HCT116 (cell line): ENCODE measurements at regions not wholly inside any gene's neighbourhood (a gene's known extent, or its start where the extent isn't known, plus 50 kb on each side); places are given as distances from the start of the nearest gene placed in this dataset.
"Not testable (repeated sequence)": the region's sequence is repeated elsewhere in the genome, so short reads cannot be mapped to it uniquely, and the experiment has no call there.

Experiments used
- ATAC-seq: fragments of 200-7000 bp; cut with Tn5 transposase; 2 replicates; pipeline ENCODE4 v1.9.1; 2020; ENCODE audit warnings: mild to moderate bottlenecking, moderate library complexity
- BruUV-seq: library from RNA; stranded (reverse); fragments of 400-500 nt; replicated peaks from 2 replicates; lab custom pipeline; 2021; lab: Mats Ljungman, UMichigan
- CTCF ChIA-PET: fragments of 300-600 bp; sonication (Branson Sonifier 250); formaldehyde crosslinking; loops from one replicate; lab custom pipeline; 2021; ENCODE audit warnings: antibody characterized with exemption; lab: Charles Lee
- POLR2A ChIA-PET: fragments of 300-600, 350-600 bp; sonication (Branson Sonifier 250); formaldehyde crosslinking; loops from one replicate; lab custom pipeline; 2021; ENCODE audit warnings: antibody characterized with exemption; lab: Charles Lee
- RAD21 ChIA-PET, 2 experiments: fragments of 300-600 bp; sonication (Branson Sonifier 250); formaldehyde crosslinking; loops; one replicate each; lab custom pipeline; 2023; ENCODE audit warnings: low total read pairs in 2 of 2; ENCODE audit not compliant: uncharacterized antibody in 2 of 2, unreplicated experiment in 2 of 2, low non-redundant PET in 1 of 2; lab: Charles Lee
- DNase-seq: peaks from one replicate; pipeline ENCODE4 v3.0.0-alpha.2; 2010; ENCODE audit warnings: low read depth, low spot score
- H2AFZ ChIP-seq: fragments of 200-600 bp; shearing (Covaris generic), sonication (generic); 2 replicates; pipeline ENCODE4 v1.6.1; 2017; ENCODE audit warnings: low read depth, mixed run types, mixed read lengths, antibody characterized with exemption, low read length; ENCODE audit not compliant: poor library complexity, severe bottlenecking
- H3K27ac ChIP-seq: 2 replicates; pipeline ENCODE4 v1.5.1; 2012; ENCODE audit warnings: low read depth, low read length
- H3K27me3 ChIP-seq: fragments of 200-600 bp; sonication (generic); 2 replicates; pipeline ENCODE4 v1.6.1; 2016; ENCODE audit warnings: mixed run types, low read length, mixed read lengths; ENCODE audit not compliant: insufficient read depth
- H3K36me3 ChIP-seq, 2 experiments: fragments of 200-500 bp in 1 of 2; fragments of 200-600 bp in 1 of 2; sonication (Bioruptor generic) in 1 of 2; sonication (generic) in 1 of 2; 2 replicates each; pipeline versions ENCODE4 v1.5.1 to v1.6.1; 2014 to 2016; ENCODE audit warnings: low read length in 2 of 2, inconsistent platforms in 1 of 2, mixed read lengths in 1 of 2, mixed run types in 1 of 2; ENCODE audit not compliant: insufficient read depth in 2 of 2, control insufficient read depth in 1 of 2
- H3K4me1 ChIP-seq, 2 experiments: fragments of 200-600 bp in 1 of 2; sonication (generic) in 1 of 2; 2 replicates each; pipeline versions ENCODE4 v1.5.1 to v1.6.1; 2012 to 2017; ENCODE audit warnings: low read length in 2 of 2, inconsistent platforms in 1 of 2, mild to moderate bottlenecking in 1 of 2, mixed read lengths in 1 of 2, mixed run types in 1 of 2, moderate library complexity in 1 of 2; ENCODE audit not compliant: insufficient read depth in 2 of 2, control insufficient read depth in 1 of 2
- H3K4me2 ChIP-seq: fragments of 200-600 bp; sonication (generic); 2 replicates; pipeline ENCODE4 v1.6.1; 2017; ENCODE audit warnings: mixed run types, low read length, mixed read lengths
- H3K4me3 ChIP-seq, 2 experiments: fragments of 200-600 bp in 1 of 2; sonication (generic) in 1 of 2; replicated peaks in 1 of 2; 2 replicates each; pipeline ENCODE4 v1.5.1; 2011 to 2016; ENCODE audit warnings: low read length in 2 of 2, control low read depth in 1 of 2, low read depth in 1 of 2, mild to moderate bottlenecking in 1 of 2, mixed read lengths in 1 of 2, mixed run types in 1 of 2
- H3K79me2 ChIP-seq: fragments of 200-600 bp; sonication (generic); 2 replicates; pipeline ENCODE4 v1.6.1; 2017; ENCODE audit warnings: mild to moderate bottlenecking, mixed run types, low read length, moderate library complexity, mixed read lengths; ENCODE audit not compliant: insufficient read depth
- H3K9ac ChIP-seq: fragments of 200-600 bp; sonication (generic); 2 replicates; pipeline ENCODE4 v1.6.1; 2016; ENCODE audit warnings: low read length, mixed read lengths
- H3K9me2 ChIP-seq: fragments of 200-600 bp; sonication (generic), shearing (Covaris generic); 2 replicates; pipeline ENCODE4 v1.6.1; 2017; ENCODE audit warnings: mixed run types, mild to moderate bottlenecking, moderate library complexity; ENCODE audit not compliant: insufficient read depth
- H3K9me3 ChIP-seq, 2 experiments: fragments of 200-500 bp in 1 of 2; fragments of 200-600 bp in 1 of 2; sonication (Bioruptor generic) in 1 of 2; sonication (generic) in 1 of 2; 2 replicates each; pipeline ENCODE4 v1.6.1; 2014 to 2017; ENCODE audit warnings: low read length in 2 of 2, mixed read lengths in 2 of 2, inconsistent platforms in 1 of 2, low read depth in 1 of 2, mild to moderate bottlenecking in 1 of 2, mixed run types in 1 of 2, moderate library complexity in 1 of 2; ENCODE audit not compliant: control insufficient read depth in 1 of 2, insufficient read depth in 1 of 2
- H4K20me1 ChIP-seq: fragments of 200-600 bp; sonication (generic), shearing (Covaris generic); 2 replicates; pipeline ENCODE4 v1.6.1; 2017; ENCODE audit warnings: mixed run types, mild to moderate bottlenecking, moderate library complexity; ENCODE audit not compliant: insufficient read depth
- CTCF ChIP-seq, 3 experiments: fragments of 200-600 bp in 1 of 3; sonication (generic) in 1 of 3; IDR thresholded peaks in 2 of 3; conservative IDR thresholded peaks in 1 of 3; 2 replicates each; pipeline ENCODE4 v1.5.1; 2012 to 2017; ENCODE audit warnings: low read depth in 2 of 3, low read length in 2 of 3, antibody characterized with exemption in 1 of 3, borderline replicate concordance in 1 of 3, control low read depth in 1 of 3, mild to moderate bottlenecking in 1 of 3, mixed read lengths in 1 of 3, mixed run types in 1 of 3, moderate library complexity in 1 of 3; ENCODE audit not compliant: insufficient read depth in 1 of 3
- EGR1 ChIP-seq: IDR thresholded peaks from 2 replicates; pipeline ENCODE4 v1.6.1; 2012; ENCODE audit warnings: low read depth
- EZH2 ChIP-seq: fragments of 200-600 bp; sonication (generic); IDR thresholded peaks from 2 replicates; pipeline ENCODE4 v1.6.1; 2017; ENCODE audit warnings: antibody characterized with exemption, mixed run types
- EZH2phosphoT487 ChIP-seq: fragments of 200-600 bp; IDR thresholded peaks from 2 replicates; pipeline ENCODE4 v1.6.1; 2018; ENCODE audit warnings: antibody characterized with exemption, borderline replicate concordance
- POLR2A ChIP-seq: IDR thresholded peaks from 2 replicates; pipeline ENCODE4 v1.7.0; 2011; ENCODE audit warnings: borderline replicate concordance; ENCODE audit not compliant: insufficient read depth, insufficient read length; ENCODE audit errors: extremely low read depth
- SP1 ChIP-seq: IDR thresholded peaks from 2 replicates; pipeline ENCODE4 v1.6.1; 2012; ENCODE audit warnings: low read depth
- TCF7L2 ChIP-seq: IDR thresholded peaks from 2 replicates; pipeline ENCODE4 v1.7.0; 2011; ENCODE audit warnings: borderline replicate concordance, inconsistent platforms; ENCODE audit not compliant: insufficient read depth, insufficient read length; ENCODE audit errors: extremely low read depth
- ZFX ChIP-seq: fragments of 450-650 bp; IDR thresholded peaks from 2 replicates; pipeline ENCODE4 v1.6.1; 2017
- intact Hi-C: fragments of 100-400 bp; cut with micrococcal nuclease; formaldehyde crosslinking; loops from 2 replicates; pipeline ENCODE4 v1.10.0; 2022

DNA sequence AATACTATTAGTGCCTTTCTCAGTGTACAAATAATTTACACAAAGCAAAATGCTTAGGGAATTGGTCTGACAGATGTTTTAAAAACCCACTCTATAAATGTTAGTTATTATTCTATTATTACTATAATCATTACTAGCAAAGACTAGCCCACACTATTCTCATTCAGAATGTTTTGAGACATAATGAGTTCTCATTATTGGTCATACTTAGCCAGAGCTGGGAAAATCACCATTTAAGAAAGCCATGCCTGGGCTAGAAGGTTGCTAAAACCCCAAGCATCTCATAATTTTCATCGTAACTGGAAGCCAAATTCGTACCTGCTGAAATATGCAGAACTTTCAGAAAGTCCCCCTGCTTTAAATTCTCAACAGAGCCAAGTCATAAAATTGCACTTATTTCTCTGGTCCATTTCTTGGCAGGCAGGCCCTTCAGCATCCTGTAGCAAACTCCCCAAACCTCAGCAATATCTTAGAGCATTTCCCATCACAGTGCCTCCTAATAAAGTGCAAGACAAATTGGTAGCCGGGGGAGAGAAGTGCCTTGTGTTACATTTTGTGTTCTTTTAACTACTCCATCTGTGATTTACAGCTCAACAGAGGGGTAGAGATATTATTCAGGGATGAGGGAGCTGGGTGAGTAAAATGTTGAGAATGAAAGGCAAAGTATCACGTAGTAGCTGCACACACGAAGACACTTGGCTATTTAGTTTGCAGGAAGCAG is 79.8 kb upstream of the ADAMTS18 start:
- no peaks in the 10 kb centered on the region for H4K20me1 ChIP-seq
- no peaks in the 10 kb centered on the region for H3K36me3 ChIP-seq
- H3K4me3 ChIP-seq: no peak overlapping the region
- intact Hi-C loops: no loop called here
- H3K27ac ChIP-seq: no peak overlapping the region
- no peaks in the 10 kb centered on the region for H3K79me2 ChIP-seq
- ChIA-PET POLR2A (no interaction called here), CTCF (no interaction called here), RAD21 (no interaction called here)
- H3K9me2 ChIP-seq: no peaks in the 10 kb centered on the region
- no peak for TF ChIP-seq EZH2phosphoT487
- DNase-seq (no peak), ATAC-seq (no peak)
- H3K9me3 ChIP-seq: no peaks in the 10 kb centered on the region
- no peak overlapping the region for H2AFZ ChIP-seq
- H3K4me2 ChIP-seq: no peak overlapping the region
- H3K27me3 ChIP-seq: peaks cover 14% of the 10 kb centered on the region
- no TSS peak for BruUV-seq
- no peaks in the 10 kb centered on the region for H3K4me1 ChIP-seq
- H3K9ac ChIP-seq: no peak overlapping the region

DNA sequence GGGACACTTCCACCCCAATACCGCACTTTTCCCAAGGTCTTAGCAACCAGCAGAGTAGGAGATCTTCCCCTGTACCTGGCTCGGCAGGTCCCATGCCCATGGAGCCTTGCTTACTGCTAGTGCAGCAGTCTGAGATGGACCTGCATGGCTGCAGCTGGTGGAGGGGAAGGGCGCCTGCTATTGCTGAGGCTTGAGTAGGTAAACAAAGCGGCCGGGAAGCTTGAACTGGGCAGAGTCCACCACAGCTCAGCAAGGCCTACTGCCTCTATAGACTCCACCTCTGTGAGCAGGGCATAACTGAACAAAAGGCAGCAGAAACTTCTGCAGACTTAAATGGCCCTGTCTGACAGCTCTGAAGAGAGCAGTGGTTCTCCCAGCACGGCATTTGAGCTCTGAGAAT is 90.4 kb upstream of the ADAMTS18 start:
- CTCF ChIA-PET, H3K9me2 ChIP-seq, POLR2A ChIA-PET, H4K20me1 ChIP-seq, H2AFZ ChIP-seq, H3K4me3 ChIP-seq, H3K4me1 ChIP-seq, H3K79me2 ChIP-seq, H3K9ac ChIP-seq, H3K36me3 ChIP-seq, intact Hi-C loops, BruUV-seq, H3K27me3 ChIP-seq, DNase-seq, H3K27ac ChIP-seq, ATAC-seq, RAD21 ChIA-PET, H3K4me2 ChIP-seq, H3K9me3 ChIP-seq: not testable (repeated sequence)

DNA sequence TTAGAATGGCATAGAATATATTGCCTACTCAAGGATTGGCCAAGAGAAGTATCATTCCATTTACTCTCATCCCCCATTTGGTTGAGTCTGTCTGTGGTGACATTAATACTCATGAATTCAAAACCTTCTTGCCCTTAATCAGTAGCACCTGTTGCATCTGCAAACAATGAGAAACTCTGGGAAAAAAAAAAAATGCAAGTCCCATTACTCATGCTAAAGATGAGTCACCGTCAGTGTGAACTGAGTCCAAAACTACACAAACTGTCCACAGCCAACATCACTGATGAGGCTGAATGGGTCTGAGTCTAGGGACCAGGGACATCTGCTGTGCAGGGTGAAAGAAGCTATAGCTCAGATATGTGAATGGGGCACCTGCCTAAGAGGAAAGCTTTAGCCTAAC is 96.9 kb upstream of the ADAMTS18 start:
- Histone ChIP-seq H3K4me1 (no peaks in the 10 kb centered on the region), H3K9me3 (no peaks in the 10 kb centered on the region), H3K4me3 (no peak overlapping the region), H3K4me2 (no peak overlapping the region), H2AFZ (no peak overlapping the region), H3K27me3 (peaks cover 16% of the 10 kb centered on the region), H3K27ac (no peak overlapping the region), H3K9ac (no peak overlapping the region), H3K9me2 (no peaks in the 10 kb centered on the region), H3K36me3 (no peaks in the 10 kb centered on the region), H4K20me1 (no peaks in the 10 kb centered on the region), H3K79me2 (no peaks in the 10 kb centered on the region)
- no peak for ATAC-seq
- ChIA-PET RAD21 (no interaction called here), CTCF (no interaction called here), POLR2A (no interaction called here)
- no TSS peak for BruUV-seq
- intact Hi-C loops: no loop called here
- TF ChIP-seq EZH2 (no peak), SP1 (no peak), TCF7L2 (no peak), POLR2A (no peak), EGR1 (no peak), ZFX (no peak), CTCF (IDR thresholded peaks at IDR 0.05 in 2 of 3, conservative IDR thresholded peaks at IDR 0.05 in 1 of 3; ENCODE audit: borderline replicate concordance in 1 of 3, insufficient read depth in 1 of 3, low read depth in 2 of 3, low read length in 2 of 3) (no peak)
- no peak for DNase-seq
